ENCODE measurements at regions not wholly inside any gene's neighbourhood (a gene's known extent, or its start where the extent isn't known, plus 50 kb on each side); places are given as distances from the start of the nearest gene placed in this dataset.

DNA sequence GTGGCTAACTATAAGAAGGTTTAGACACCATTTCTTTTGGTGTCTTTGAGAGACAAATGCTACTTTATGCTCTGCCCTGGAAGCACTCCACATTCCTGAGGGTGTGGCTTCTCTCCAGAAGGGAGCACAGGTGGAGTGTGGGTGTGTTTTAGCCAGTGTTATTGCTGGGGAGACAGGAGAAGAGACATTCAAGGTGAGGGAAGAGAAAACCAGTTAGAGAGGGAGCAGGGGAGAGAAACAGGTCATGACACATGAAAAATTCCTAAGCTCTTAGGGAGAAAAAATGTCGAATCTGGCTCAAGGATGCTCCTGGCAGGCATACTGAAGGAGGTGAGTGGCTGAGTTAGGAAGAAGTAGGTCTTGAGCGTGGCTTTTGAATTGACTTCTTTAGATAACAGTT is 292.8 kb downstream of the CLIC5 start:
- no peak overlapping the region for H3K4me2 ChIP-seq (replicated peaks; ENCODE audit: extremely low read depth, low read length, poor library complexity, severe bottlenecking)
- H3K79me2 ChIP-seq (ENCODE audit: insufficient read depth, low read length), result no peaks in the 10 kb centered on the region
- H3K9ac ChIP-seq (ENCODE audit: insufficient read depth, low read length, poor library complexity, severe bottlenecking), result no peak overlapping the region
- H3K27me3 ChIP-seq (ENCODE audit: control insufficient read depth in 2 of 2, insufficient read depth in 2 of 2, low read length in 2 of 2), result no peaks in the 10 kb centered on the region
- Mint-ChIP-seq H3K4me3 (peak overlapping the region in 1 of 2 donors; percentile 32), H3K4me1 (no peaks in the 10 kb centered on the region), H3K27ac (no peak overlapping the region), H3K36me3 (no peaks in the 10 kb centered on the region), H3K9me3 (peaks cover 0 to 8% (median 4%) of the 10 kb centered on the region in 7 donors), H3K27me3 (ENCODE audit: low read depth in 3 of 3) (peaks cover 0 to 4% (median 0%) of the 10 kb centered on the region in 3 donors)
- TF ChIP-seq, protein P1, sequence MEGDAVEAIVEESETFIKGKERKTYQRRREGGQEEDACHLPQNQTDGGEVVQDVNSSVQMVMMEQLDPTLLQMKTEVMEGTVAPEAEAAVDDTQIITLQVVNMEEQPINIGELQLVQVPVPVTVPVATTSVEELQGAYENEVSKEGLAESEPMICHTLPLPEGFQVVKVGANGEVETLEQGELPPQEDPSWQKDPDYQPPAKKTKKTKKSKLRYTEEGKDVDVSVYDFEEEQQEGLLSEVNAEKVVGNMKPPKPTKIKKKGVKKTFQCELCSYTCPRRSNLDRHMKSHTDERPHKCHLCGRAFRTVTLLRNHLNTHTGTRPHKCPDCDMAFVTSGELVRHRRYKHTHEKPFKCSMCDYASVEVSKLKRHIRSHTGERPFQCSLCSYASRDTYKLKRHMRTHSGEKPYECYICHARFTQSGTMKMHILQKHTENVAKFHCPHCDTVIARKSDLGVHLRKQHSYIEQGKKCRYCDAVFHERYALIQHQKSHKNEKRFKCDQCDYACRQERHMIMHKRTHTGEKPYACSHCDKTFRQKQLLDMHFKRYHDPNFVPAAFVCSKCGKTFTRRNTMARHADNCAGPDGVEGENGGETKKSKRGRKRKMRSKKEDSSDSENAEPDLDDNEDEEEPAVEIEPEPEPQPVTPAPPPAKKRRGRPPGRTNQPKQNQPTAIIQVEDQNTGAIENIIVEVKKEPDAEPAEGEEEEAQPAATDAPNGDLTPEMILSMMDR (IDR thresholded peaks at IDR 0.05), result no peak
- intact Hi-C loops (cut with micrococcal nuclease), result no loop called here
- no peak overlapping the region for H3K27ac ChIP-seq (ENCODE audit: low read depth in 1 of 2, low read length in 2 of 2)
- no peak overlapping the region for H3K4me3 ChIP-seq (replicated peaks in 1 of 3; ENCODE audit: low read depth in 2 of 3, low read length in 3 of 3)
- H3K36me3 ChIP-seq (replicated peaks in 1 of 2; ENCODE audit: control insufficient read depth in 1 of 2, insufficient read depth in 2 of 2, low read length in 2 of 2), result no peaks in the 10 kb centered on the region
- WGBS (ENCODE audit: insufficient coverage), result 100% methylated on average over 1 of the region's 2 CpGs
- no peaks in the 10 kb centered on the region for H4K20me1 ChIP-seq (ENCODE audit: insufficient read depth, low read length)
- no peak for DNase-seq
- no peak overlapping the region for H2AFZ ChIP-seq (ENCODE audit: insufficient read depth, low read depth, low read length, poor library complexity, severe bottlenecking)
- H3K4me1 ChIP-seq (ENCODE audit: control insufficient read depth in 1 of 2, insufficient read depth in 2 of 2, low read length in 2 of 2), result no peaks in the 10 kb centered on the region
- H3K9me3 ChIP-seq (replicated peaks in 1 of 2; ENCODE audit: control insufficient read depth in 1 of 2, insufficient read depth in 1 of 2, low read length in 2 of 2), result peaks cover 0 to 9% of the 10 kb centered on the region in 2 donors

DNA sequence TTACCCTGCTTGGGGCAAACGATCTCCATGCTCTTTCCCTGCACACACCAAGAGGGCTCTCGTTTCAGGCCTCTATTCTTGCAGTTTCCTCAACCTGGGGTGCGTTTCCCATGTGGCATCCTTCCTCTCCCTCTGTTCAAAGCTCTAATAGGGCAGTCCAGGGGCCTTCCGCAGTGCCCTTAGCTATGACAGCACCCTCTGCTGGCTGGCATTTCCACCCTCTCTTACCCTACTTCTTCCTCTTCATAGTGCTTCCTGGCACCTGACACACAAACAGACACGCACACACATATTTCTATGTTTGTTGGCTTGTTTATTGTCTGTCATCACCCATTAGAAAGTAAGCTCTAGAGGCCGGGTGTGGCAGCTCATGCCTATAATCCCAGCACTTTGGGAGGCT is 294.0 kb downstream of the CLIC5 start:
- Mint-ChIP-seq H3K9me3 (peaks cover 0 to 8% (median 4%) of the 10 kb centered on the region in 7 donors), H3K36me3 (no peaks in the 10 kb centered on the region), H3K27ac (peak overlapping the region in 1 of 7 donors; percentile 58), H3K4me3 (no peak overlapping the region), H3K27me3 (ENCODE audit: low read depth in 3 of 3) (peaks cover 0 to 4% (median 0%) of the 10 kb centered on the region in 3 donors), H3K4me1 (no peaks in the 10 kb centered on the region)
- H3K79me2 ChIP-seq (ENCODE audit: insufficient read depth, low read length), result no peaks in the 10 kb centered on the region
- DNase-seq, result no peak
- no peak overlapping the region for H3K4me2 ChIP-seq (replicated peaks; ENCODE audit: extremely low read depth, low read length, poor library complexity, severe bottlenecking)
- H3K27ac ChIP-seq (ENCODE audit: low read depth in 1 of 2, low read length in 2 of 2), result no peak overlapping the region
- 77% methylated on average over 3 of the region's 6 CpGs for WGBS (ENCODE audit: insufficient coverage)
- TF ChIP-seq, protein P1 (IDR thresholded peaks at IDR 0.05), result no peak
- no peaks in the 10 kb centered on the region for H3K36me3 ChIP-seq (replicated peaks in 1 of 2; ENCODE audit: control insufficient read depth in 1 of 2, insufficient read depth in 2 of 2, low read length in 2 of 2)
- H3K9me3 ChIP-seq (replicated peaks in 1 of 2; ENCODE audit: control insufficient read depth in 1 of 2, insufficient read depth in 1 of 2, low read length in 2 of 2), result peaks cover 0 to 9% of the 10 kb centered on the region in 2 donors
- no peaks in the 10 kb centered on the region for H3K4me1 ChIP-seq (ENCODE audit: control insufficient read depth in 1 of 2, insufficient read depth in 2 of 2, low read length in 2 of 2)
- no peak overlapping the region for H3K4me3 ChIP-seq (replicated peaks in 1 of 3; ENCODE audit: low read depth in 2 of 3, low read length in 3 of 3)
- intact Hi-C loops (cut with micrococcal nuclease), result no loop called here
- no peak overlapping the region for H3K9ac ChIP-seq (ENCODE audit: insufficient read depth, low read length, poor library complexity, severe bottlenecking)
- no peaks in the 10 kb centered on the region for H4K20me1 ChIP-seq (ENCODE audit: insufficient read depth, low read length)
- no peak overlapping the region for H2AFZ ChIP-seq (ENCODE audit: insufficient read depth, low read depth, low read length, poor library complexity, severe bottlenecking)
- H3K27me3 ChIP-seq (ENCODE audit: control insufficient read depth in 2 of 2, insufficient read depth in 2 of 2, low read length in 2 of 2), result no peaks in the 10 kb centered on the region
